ENCODE measurements at regions not wholly inside any gene's neighbourhood (a gene's known extent, or its start where the extent isn't known, plus 50 kb on each side); places are given as distances from the start of the nearest gene placed in this dataset.

- TF ChIP-seq JUN (IDR thresholded peaks at IDR 0.05; ENCODE audit: borderline replicate concordance, insufficient read depth, insufficient read length, low read depth) (no peak), POLR2AphosphoS5 (IDR thresholded peaks at IDR 0.05; ENCODE audit: insufficient read depth, low read depth, low read length) (no peak), GATA2 (IDR thresholded peaks at IDR 0.05; ENCODE audit: insufficient read depth, insufficient read length, low read depth, low read length) (no peak)
- TF ChIP-seq, protein P1, sequence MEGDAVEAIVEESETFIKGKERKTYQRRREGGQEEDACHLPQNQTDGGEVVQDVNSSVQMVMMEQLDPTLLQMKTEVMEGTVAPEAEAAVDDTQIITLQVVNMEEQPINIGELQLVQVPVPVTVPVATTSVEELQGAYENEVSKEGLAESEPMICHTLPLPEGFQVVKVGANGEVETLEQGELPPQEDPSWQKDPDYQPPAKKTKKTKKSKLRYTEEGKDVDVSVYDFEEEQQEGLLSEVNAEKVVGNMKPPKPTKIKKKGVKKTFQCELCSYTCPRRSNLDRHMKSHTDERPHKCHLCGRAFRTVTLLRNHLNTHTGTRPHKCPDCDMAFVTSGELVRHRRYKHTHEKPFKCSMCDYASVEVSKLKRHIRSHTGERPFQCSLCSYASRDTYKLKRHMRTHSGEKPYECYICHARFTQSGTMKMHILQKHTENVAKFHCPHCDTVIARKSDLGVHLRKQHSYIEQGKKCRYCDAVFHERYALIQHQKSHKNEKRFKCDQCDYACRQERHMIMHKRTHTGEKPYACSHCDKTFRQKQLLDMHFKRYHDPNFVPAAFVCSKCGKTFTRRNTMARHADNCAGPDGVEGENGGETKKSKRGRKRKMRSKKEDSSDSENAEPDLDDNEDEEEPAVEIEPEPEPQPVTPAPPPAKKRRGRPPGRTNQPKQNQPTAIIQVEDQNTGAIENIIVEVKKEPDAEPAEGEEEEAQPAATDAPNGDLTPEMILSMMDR (IDR thresholded peaks at IDR 0.05; ENCODE audit: extremely low read depth in 1 of 2, insufficient read depth in 1 of 2, low read depth in 1 of 2, low read length in 2 of 2), result no peak
These were observed 109.1 kb downstream of the C17orf67 start for GRCh38 chr17:56724664-56725063.
